Right forelimb (tissue), 1 donor: ENCODE measurements at regions not wholly inside any gene's neighbourhood (a gene's known extent, or its start where the extent isn't known, plus 50 kb on each side); places are given as distances from the start of the nearest gene placed in this dataset.

ENCODE experiments used
- DNase-seq: peaks from one replicate; pipeline ENCODE4 v3.0.0-alpha.2; 2018

- no peak for DNase-seq
Observed at GRCh38 chr3:106643684-106644161, 733.5 kb upstream of the CCDC54 start.

DNA sequence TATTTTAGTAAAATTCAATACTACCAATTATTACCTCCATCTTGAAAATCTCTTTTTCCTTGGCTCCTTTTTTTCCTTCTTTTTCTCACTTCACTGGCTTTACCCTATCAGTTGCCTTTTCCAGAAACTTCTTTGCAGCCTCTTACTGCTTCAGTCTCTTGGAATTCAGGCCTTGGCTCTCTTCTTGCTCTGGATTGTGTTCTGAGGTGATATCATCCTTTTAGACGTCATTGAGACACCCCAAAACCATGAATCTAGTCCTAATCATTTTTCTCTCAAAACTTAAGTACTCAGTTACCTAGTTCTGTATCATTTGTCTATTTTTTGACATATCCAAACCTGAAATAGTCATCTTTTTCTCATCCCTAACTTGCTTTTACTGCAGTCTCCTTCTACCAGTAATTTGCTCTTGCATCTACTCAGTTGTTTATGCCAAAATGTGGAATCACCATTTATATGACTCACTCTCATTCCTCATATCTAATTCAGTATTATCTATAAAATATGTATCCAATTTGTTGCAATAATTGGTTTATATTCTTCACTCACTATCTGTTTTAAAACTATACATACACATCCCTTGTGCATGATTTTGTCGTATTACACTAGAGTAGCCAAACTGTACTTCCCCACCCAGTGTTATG lies 703.2 kb upstream of the CCDC54 start:
- no peak for DNase-seq

DNA sequence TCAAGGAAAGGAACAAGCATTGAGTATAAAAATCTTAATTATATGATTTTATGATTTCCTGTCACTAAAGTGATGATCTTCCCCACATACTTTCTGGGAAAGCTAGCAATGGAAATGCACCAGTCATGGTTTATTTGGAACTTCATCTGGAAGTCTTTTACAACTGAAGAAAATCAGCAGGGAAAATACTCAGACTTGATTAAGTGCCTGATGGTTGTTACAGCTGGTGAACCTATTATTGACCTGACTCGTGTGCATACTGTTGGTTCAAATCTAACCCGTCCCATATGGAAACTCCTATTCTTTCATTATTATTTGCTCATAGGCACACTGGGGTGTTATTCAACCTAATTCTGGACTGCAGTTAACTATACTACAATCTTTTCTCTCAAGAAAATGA lies 701.8 kb upstream of the CCDC54 start:
- DNase-seq = no peak

GRCh38 chr3:106678657-106679390 lies 698.4 kb upstream of the CCDC54 start:
- DNase-seq = no peak

DNA sequence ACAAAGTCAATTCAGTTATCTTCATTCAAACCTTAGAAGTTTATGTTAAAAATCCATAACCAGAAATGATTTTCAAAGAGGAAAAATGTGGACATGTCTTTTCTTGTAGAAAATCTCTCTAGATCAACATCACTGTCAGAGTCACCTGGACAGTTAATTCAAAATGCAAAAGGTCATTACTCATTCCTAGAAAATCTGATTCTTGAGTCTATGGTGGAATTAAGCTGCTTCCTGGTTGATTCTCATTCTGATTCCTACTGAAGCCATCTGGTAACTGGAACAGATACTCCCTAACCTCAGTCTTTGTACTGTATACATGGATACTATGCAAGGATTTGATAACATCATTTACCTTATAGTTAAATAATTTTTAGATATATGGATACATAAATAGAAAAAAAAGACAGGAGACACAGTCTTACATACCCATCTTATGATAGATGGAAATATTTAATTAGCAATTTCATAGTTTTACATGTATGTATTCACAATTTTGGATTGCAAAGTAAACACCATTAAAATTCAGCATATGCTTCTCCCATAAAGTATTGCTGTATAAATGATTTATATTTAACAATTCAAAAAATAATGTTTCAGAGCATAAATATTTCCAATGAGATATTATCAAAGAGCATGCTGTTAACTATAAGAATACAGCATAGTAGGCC lies 693.2 kb upstream of the CCDC54 start:
- no peak for DNase-seq

DNA sequence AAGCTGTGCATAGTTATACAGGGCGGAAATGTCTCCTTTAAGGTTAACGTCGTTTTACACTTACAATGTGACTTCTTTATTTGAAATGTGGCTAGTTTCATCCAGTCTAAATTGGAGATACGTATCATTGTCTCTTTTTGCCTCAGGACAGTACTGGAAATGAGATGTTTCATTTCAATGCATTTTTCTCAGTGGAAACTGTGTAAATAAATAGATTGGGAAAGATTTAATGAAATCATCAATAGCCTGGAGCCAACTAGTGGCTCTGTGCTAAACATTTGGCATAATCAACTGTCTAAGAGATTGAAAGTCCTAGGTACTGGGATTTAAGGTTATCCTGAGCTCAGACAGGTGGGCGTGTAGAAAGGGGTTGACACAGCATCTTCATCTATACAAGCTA lies 691.5 kb upstream of the CCDC54 start:
- DNase-seq = no peak

DNA sequence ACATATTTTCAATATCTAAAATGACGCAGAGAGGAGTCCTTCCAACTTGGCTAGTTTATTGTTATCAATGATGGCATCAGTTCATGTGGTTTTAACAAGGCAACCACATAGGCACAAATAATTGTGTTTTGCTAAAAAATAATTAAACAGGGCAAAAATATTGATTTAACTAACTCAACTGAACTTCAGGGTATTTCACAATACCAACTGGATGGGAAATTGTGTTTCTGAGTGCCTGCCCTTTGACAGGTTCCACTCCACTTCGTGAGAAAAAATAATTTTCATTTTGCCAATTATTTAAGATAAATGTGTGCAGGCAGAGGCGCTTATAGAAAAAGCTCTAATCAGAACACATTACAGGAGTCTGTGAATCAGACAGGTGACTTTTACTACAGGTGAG lies 689.3 kb upstream of the CCDC54 start:
- DNase-seq = no peak

- no peak for DNase-seq
Observed at GRCh38 chr3:106688464-106688863, 688.8 kb upstream of the CCDC54 start.

- DNase-seq = no peak
Observed at GRCh38 chr3:106691476-106691875, 685.8 kb upstream of the CCDC54 start.

DNA sequence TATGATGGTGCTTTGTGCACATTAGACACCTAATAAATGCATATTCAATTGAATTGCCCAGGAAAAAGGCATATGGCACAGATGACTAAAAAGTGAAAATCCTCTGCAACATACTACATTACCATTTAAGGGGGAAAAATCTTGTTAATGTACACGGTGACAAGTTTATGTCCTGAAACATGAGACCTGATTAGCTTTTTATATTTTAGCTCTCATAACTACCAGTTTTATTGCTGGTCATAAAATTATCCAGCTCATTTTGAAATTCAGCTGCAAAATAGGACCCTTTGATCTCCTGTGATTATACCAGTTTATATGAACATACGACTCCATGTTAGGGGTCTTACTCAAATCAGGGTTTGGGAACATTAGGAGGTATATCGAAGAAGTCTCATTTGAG lies 684.6 kb upstream of the CCDC54 start:
- no peak for DNase-seq

GRCh38 chr3:106699122-106699521 lies 678.1 kb upstream of the CCDC54 start:
- no peak for DNase-seq

DNA sequence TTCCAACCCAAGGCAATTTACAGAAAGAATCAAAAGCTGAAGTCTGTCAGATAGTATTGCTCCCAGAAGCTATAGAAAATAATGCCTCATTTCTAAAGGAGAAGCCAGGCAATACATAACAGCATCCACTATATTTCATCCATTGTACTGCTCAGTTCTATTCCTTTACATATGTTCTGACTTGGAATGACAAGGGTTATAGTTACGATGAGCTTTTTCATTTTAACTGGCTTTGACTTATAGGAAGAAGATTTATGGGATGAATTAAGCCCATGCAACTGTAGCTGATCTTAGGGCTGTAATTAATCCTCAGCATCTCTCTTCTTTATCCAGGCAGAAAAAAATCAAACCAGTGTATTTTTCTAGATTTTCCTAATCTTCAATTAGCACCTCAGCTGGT lies 676.3 kb upstream of the CCDC54 start:
- no peak for DNase-seq

GRCh38 chr3:106703524-106703923 lies 673.7 kb upstream of the CCDC54 start:
- no peak for DNase-seq

DNA sequence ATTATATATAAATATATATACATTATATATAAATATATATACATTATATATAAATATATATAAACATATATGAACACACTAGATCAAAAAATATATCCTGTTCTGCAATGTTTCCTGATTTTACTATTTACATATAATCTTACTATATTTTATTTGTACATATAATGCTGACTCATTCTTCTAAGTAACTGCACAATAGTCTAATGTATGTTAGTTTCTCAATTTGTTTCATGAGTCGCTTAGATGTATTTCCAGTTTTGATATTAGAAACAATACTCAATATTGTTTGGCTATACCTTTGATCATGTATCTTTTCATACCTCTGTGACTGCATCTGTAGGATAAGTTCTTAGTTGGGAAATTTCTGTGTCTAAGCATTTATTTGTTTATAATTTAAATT lies 669.9 kb upstream of the CCDC54 start:
- DNase-seq = no peak

DNA sequence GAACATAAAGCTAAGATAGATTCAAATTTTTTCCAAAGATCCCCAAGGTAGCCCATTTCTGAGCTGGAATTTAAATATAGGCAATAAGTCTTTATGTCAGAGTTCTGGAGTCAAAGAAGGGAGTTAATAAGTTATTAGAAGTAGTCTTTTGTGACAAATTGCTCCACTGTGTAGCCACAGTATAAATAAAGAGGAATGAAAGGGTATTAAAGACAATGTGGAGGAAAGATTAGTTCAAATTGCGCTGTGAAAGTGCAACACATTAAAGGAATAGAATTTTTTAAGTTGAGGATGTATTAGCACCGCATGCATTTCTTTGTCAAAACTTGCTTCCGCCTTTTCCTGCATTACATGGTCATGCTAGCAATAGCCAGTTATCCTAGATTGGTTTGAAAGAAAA lies 666.6 kb upstream of the CCDC54 start:
- DNase-seq = no peak

DNA sequence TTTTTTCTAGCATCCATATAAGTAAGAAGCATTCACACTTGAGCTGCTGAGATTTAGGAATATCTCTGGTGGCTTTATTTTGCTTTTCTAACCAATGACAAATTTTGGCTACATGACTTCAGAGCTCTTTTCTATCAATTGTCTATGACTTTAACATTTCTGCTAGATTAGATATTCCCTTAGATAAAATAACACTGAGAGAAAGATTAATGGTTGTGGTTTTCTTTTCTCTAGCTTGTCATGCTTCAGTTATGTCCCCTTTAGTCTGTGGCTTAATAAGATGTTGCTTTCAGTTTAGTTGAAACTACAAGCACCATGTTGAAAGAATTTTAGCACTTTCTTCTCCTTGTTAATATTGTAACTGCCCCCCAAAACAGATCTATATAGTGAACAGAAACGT lies 665.6 kb upstream of the CCDC54 start:
- no peak for DNase-seq

- no peak for DNase-seq
Observed at GRCh38 chr3:106714400-106714799, 662.8 kb upstream of the CCDC54 start.

- no peak for DNase-seq
Observed at GRCh38 chr3:106715286-106715685, 662.0 kb upstream of the CCDC54 start.

DNA sequence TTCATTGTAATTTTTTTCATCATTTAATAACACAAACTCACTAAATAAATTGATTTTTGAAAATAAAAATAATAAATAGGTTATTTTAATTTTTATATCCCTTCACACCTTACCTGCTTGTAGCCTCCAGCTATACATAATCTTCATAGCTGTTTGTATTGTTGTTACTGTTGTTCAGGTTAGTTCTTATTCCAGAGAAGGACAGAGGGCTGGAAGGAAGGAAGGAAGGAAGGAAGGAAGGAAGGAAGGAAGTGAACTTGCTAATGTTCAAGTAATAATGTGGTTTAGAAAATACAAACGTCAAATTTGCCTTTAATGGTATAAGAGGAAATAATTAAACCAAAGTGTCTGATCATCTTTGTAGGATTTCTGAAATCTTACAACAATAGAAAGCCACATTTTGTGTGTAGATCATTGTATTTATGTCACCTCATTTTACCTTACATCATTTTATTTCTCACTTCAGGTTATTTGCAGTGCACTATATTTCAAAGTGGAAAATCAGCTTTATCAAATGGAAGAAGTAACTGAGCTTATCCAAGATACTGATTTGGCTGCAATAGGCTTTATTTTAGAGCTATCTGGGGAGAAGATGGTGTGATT lies 660.0 kb upstream of the CCDC54 start:
- DNase-seq = no peak

- DNase-seq = no peak
Observed at GRCh38 chr3:106719077-106719476, 658.2 kb upstream of the CCDC54 start.

GRCh38 chr3:106719583-106719982 lies 657.7 kb upstream of the CCDC54 start:
- no peak for DNase-seq

GRCh38 chr3:106720510-106720909 lies 656.7 kb upstream of the CCDC54 start:
- no peak for DNase-seq

DNA sequence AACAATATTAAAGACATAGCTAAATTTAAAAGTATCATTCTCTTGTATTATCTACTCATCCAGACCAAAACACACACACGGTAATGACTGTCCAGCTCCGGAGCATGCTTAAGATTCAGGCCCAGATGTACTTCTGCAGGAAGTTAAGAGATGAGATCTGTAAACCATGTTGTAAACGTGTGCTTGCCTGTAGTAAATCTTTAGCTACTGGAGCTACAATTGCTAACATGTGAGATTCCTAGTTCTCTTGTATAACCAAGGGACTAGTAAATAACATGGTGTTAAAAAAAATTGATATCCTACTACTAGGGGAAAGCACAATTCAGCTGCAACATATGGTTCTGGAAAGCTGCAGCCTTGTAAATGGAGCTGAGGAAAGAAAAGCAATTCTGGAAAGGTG lies 651.7 kb upstream of the CCDC54 start:
- DNase-seq = no peak
